ENCODE measurements at regions not wholly inside any gene's neighbourhood (a gene's known extent, or its start where the extent isn't known, plus 50 kb on each side); places are given as distances from the start of the nearest gene placed in this dataset.

GRCh38 chr15:35195031-35195430 is 109.9 kb upstream of the NANOGP8 start:
- TF ChIP-seq CREB1 (IDR thresholded peaks at IDR 0.05; ENCODE audit: low read depth): no peak
- no peak for TF ChIP-seq TCF12 (IDR thresholded peaks at IDR 0.05; ENCODE audit: low read depth)
- no peak for TF ChIP-seq TAF1 (IDR thresholded peaks at IDR 0.05; ENCODE audit: low read depth)
- TF ChIP-seq CEBPB (IDR thresholded peaks at IDR 0.05): no peak
- no peak for TF ChIP-seq EP300 (IDR thresholded peaks at IDR 0.05; ENCODE audit: borderline replicate concordance)
- TF ChIP-seq FOXM1 (IDR thresholded peaks at IDR 0.05; ENCODE audit: borderline replicate concordance, low read depth): no peak
- no peak for TF ChIP-seq YY1 (IDR thresholded peaks at IDR 0.05; ENCODE audit: low read depth)
- TF ChIP-seq MAX (IDR thresholded peaks at IDR 0.05): no peak
- no peak for TF ChIP-seq EGR1 (IDR thresholded peaks at IDR 0.05)
- TF ChIP-seq REST (IDR thresholded peaks at IDR 0.05; ENCODE audit: low read depth): no peak
- no peak for TF ChIP-seq NFIC (IDR thresholded peaks at IDR 0.05)

All from Ishikawa (cell line).